C4-2B (cell line): ENCODE measurements at regions not wholly inside any gene's neighbourhood (a gene's known extent, or its start where the extent isn't known, plus 50 kb on each side); places are given as distances from the start of the nearest gene placed in this dataset.

Source experiments
- ZFX ChIP-seq: fragments of 450-650 bp; IDR thresholded peaks from 2 replicates; pipeline ENCODE4 v1.6.1; 2017
- TF ChIP-seq, protein P1 (sequence below): fragments of 450-650 bp; conservative IDR thresholded peaks from 2 replicates; pipeline ENCODE4 v1.5.1; 2017; ENCODE audit warnings: mild to moderate bottlenecking

DNA sequence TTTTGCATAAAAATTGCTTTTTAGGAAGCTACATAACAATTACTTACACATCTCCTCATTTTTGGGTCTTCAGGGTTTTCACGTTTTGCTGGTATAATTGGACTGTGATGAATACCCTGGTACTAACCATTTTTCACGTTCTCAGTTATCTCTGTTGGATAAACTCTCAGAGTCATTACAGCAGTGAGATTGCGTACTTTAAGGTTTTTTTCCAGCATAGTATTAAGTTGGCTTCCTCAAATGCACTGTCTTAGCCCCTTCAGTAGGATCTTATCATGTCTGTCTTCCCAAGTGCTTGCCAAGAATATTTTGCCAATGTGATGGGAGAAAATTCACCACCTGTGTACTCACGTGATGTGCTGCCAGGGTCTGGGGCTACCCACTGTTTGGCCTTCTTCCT is 342.5 kb downstream of the TEX29 start:
- TF ChIP-seq, protein P1, sequence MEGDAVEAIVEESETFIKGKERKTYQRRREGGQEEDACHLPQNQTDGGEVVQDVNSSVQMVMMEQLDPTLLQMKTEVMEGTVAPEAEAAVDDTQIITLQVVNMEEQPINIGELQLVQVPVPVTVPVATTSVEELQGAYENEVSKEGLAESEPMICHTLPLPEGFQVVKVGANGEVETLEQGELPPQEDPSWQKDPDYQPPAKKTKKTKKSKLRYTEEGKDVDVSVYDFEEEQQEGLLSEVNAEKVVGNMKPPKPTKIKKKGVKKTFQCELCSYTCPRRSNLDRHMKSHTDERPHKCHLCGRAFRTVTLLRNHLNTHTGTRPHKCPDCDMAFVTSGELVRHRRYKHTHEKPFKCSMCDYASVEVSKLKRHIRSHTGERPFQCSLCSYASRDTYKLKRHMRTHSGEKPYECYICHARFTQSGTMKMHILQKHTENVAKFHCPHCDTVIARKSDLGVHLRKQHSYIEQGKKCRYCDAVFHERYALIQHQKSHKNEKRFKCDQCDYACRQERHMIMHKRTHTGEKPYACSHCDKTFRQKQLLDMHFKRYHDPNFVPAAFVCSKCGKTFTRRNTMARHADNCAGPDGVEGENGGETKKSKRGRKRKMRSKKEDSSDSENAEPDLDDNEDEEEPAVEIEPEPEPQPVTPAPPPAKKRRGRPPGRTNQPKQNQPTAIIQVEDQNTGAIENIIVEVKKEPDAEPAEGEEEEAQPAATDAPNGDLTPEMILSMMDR, result no peak
- TF ChIP-seq ZFX, result no peak
